ENCODE measurements at regions not wholly inside any gene's neighbourhood (a gene's known extent, or its start where the extent isn't known, plus 50 kb on each side); places are given as distances from the start of the nearest gene placed in this dataset.

- no peak for DNase-seq (ENCODE audit: low read depth in 4 of 4, low spot score in 1 of 4)
These were observed 989.2 kb downstream of the TLE4 start for GRCh38 chr9:80560976-80561375.

GRCh38 chr9:80557256-80557655, 985.5 kb downstream of the TLE4 start:
- no peak for DNase-seq (ENCODE audit: low read depth in 4 of 4, low spot score in 1 of 4)

GRCh38 chr9:80556631-80557030, 984.9 kb downstream of the TLE4 start:
- DNase-seq (ENCODE audit: low read depth in 4 of 4, low spot score in 1 of 4): no peak

GRCh38 chr9:80555782-80556325, 984.1 kb downstream of the TLE4 start:
- DNase-seq (ENCODE audit: low read depth in 4 of 4, low spot score in 1 of 4): no peak

- no peak for DNase-seq (ENCODE audit: low read depth in 4 of 4, low spot score in 1 of 4)
These were observed 983.1 kb downstream of the TLE4 start for GRCh38 chr9:80554856-80555255.

- DNase-seq (ENCODE audit: low read depth in 4 of 4, low spot score in 1 of 4): no peak
These were observed 982.5 kb downstream of the TLE4 start for GRCh38 chr9:80554301-80554700.

- DNase-seq (ENCODE audit: low read depth in 4 of 4, low spot score in 1 of 4): no peak
These were observed 981.2 kb downstream of the TLE4 start for GRCh38 chr9:80552931-80553330.

GRCh38 chr9:80550181-80550580, 978.4 kb downstream of the TLE4 start:
- DNase-seq (ENCODE audit: low read depth in 4 of 4, low spot score in 1 of 4): no peak

- DNase-seq (ENCODE audit: low read depth in 4 of 4, low spot score in 1 of 4): no peak
These were observed 975.8 kb downstream of the TLE4 start for GRCh38 chr9:80547613-80548012.

GRCh38 chr9:80540387-80540786, 968.6 kb downstream of the TLE4 start:
- DNase-seq (ENCODE audit: low read depth in 4 of 4, low spot score in 1 of 4): no peak

- no peak for DNase-seq (ENCODE audit: low read depth in 4 of 4, low spot score in 1 of 4)
These were observed 967.2 kb downstream of the TLE4 start for GRCh38 chr9:80538976-80539375.

- no peak for DNase-seq (ENCODE audit: low read depth in 4 of 4, low spot score in 1 of 4)
These were observed 950.7 kb downstream of the TLE4 start for GRCh38 chr9:80522465-80522864.

- DNase-seq (ENCODE audit: low read depth in 4 of 4, low spot score in 1 of 4): no peak
These were observed 949.4 kb downstream of the TLE4 start for GRCh38 chr9:80521151-80521550.

- no peak for DNase-seq (ENCODE audit: low read depth in 4 of 4, low spot score in 1 of 4)
These were observed 948.5 kb downstream of the TLE4 start for GRCh38 chr9:80520231-80520630.

- no peak for DNase-seq (ENCODE audit: low read depth in 4 of 4, low spot score in 1 of 4)
These were observed 946.7 kb downstream of the TLE4 start for GRCh38 chr9:80518441-80518840.

- DNase-seq (ENCODE audit: low read depth in 4 of 4, low spot score in 1 of 4): no peak
These were observed 944.9 kb downstream of the TLE4 start for GRCh38 chr9:80516679-80517078.

- no peak for DNase-seq (ENCODE audit: low read depth in 4 of 4, low spot score in 1 of 4)
These were observed 937.6 kb downstream of the TLE4 start for GRCh38 chr9:80509358-80509757.

- no peak for DNase-seq (ENCODE audit: low read depth in 4 of 4, low spot score in 1 of 4)
These were observed 935.8 kb downstream of the TLE4 start for GRCh38 chr9:80507611-80508010.

- DNase-seq (ENCODE audit: low read depth in 4 of 4, low spot score in 1 of 4): no peak
These were observed 933.0 kb downstream of the TLE4 start for GRCh38 chr9:80504601-80505230.

GRCh38 chr9:80503671-80504281, 932.0 kb downstream of the TLE4 start:
- DNase-seq (ENCODE audit: low read depth in 4 of 4, low spot score in 1 of 4): no peak

- no peak for DNase-seq (ENCODE audit: low read depth in 4 of 4, low spot score in 1 of 4)
These were observed 930.5 kb downstream of the TLE4 start for GRCh38 chr9:80502306-80502705.

- no peak for DNase-seq (ENCODE audit: low read depth in 4 of 4, low spot score in 1 of 4)
These were observed 929.9 kb downstream of the TLE4 start for GRCh38 chr9:80501635-80502034.

GRCh38 chr9:80500300-80500699, 928.5 kb downstream of the TLE4 start:
- DNase-seq (ENCODE audit: low read depth in 4 of 4, low spot score in 1 of 4): no peak
